ENCODE measurements at regions not wholly inside any gene's neighbourhood (a gene's known extent, or its start where the extent isn't known, plus 50 kb on each side); places are given as distances from the start of the nearest gene placed in this dataset.

DNA sequence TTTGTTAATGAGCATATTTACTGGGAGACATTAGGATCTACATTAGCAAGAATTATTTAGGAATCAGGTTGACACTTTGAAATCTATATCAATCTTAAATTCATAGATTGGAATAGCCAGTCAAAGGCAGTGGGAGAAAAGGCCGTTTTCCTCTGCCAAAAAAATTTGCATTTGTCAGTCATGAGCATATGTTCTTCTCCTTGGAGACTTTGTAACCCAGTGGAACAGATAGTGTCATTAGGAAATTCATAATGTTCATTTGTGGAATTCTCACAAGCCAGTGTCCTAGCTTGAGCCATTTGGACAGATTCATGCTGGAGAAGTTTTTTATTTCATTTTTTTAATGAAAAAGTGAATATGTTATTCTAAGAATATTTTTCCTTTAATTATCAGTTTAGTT lies 260.1 kb downstream of the OXSM start:
- TF ChIP-seq JUND (IDR thresholded peaks at IDR 0.05): no peak
- no peak for TF ChIP-seq NR2F2 (IDR thresholded peaks at IDR 0.05)
- TF ChIP-seq REST (IDR thresholded peaks at IDR 0.05): no peak
- TF ChIP-seq FOXA1 (IDR thresholded peaks at IDR 0.05): no peak
- WGBS: 31% methylated on average over 1 of the region's 1 CpG
- Histone ChIP-seq H3K9me3 (ENCODE audit: control insufficient read depth in 4 of 4, low read length in 3 of 4) (no peaks in the 10 kb centered on the region), H3K9ac (ENCODE audit: low read depth in 1 of 2, low read length in 2 of 2) (no peak overlapping the region), H3K4me3 (ENCODE audit: low read depth in 1 of 3, low read length in 3 of 3) (no peak overlapping the region), H3K27ac (ENCODE audit: low read depth in 1 of 2, low read length in 2 of 2) (no peak overlapping the region), H3K27me3 (ENCODE audit: control insufficient read depth in 4 of 4, insufficient read depth in 4 of 4, low read length in 3 of 4) (peaks cover 0 to 3% (median 0%) of the 10 kb centered on the region in 4 donors), H3K4me1 (ENCODE audit: control insufficient read depth in 4 of 4, insufficient read depth in 4 of 4, low read length in 3 of 4) (no peaks in the 10 kb centered on the region), H3K36me3 (ENCODE audit: control insufficient read depth in 4 of 4, insufficient read depth in 3 of 4, low read depth in 1 of 4, low read length in 3 of 4) (no peaks in the 10 kb centered on the region)
- no peak for DNase-seq (ENCODE audit: low spot score)

GRCh38 chr3:26050776-26051175 lies 260.9 kb downstream of the OXSM start:
- Histone ChIP-seq H3K36me3 (ENCODE audit: control insufficient read depth in 4 of 4, insufficient read depth in 3 of 4, low read depth in 1 of 4, low read length in 3 of 4) (no peaks in the 10 kb centered on the region), H3K27ac (ENCODE audit: low read depth in 1 of 2, low read length in 2 of 2) (no peak overlapping the region), H3K9ac (ENCODE audit: low read depth in 1 of 2, low read length in 2 of 2) (no peak overlapping the region), H3K4me3 (ENCODE audit: low read depth in 1 of 3, low read length in 3 of 3) (no peak overlapping the region), H3K27me3 (ENCODE audit: control insufficient read depth in 4 of 4, insufficient read depth in 4 of 4, low read length in 3 of 4) (peaks cover 0 to 3% (median 0%) of the 10 kb centered on the region in 4 donors), H3K4me1 (ENCODE audit: control insufficient read depth in 4 of 4, insufficient read depth in 4 of 4, low read length in 3 of 4) (no peaks in the 10 kb centered on the region), H3K9me3 (ENCODE audit: control insufficient read depth in 4 of 4, low read length in 3 of 4) (no peaks in the 10 kb centered on the region)
- 23% methylated on average over 1 of the region's 1 CpG for WGBS
- TF ChIP-seq TAF1 (conservative IDR thresholded peaks at IDR 0.05) (no peak), HNF4G (IDR thresholded peaks at IDR 0.05) (no peak), RXRA (IDR thresholded peaks at IDR 0.05) (no peak), FOXA1 (IDR thresholded peaks at IDR 0.05) (no peak), GABPA (IDR thresholded peaks at IDR 0.05 in 1 of 2, conservative IDR thresholded peaks at IDR 0.05 in 1 of 2) (no peak)
- no peak for DNase-seq (ENCODE audit: low spot score)

GRCh38 chr3:26058901-26059321 lies 269.0 kb downstream of the OXSM start:
- no peak overlapping the region for H3K27ac ChIP-seq (ENCODE audit: low read depth in 1 of 2, low read length in 2 of 2)
- H3K27me3 ChIP-seq (ENCODE audit: control insufficient read depth in 4 of 4, insufficient read depth in 4 of 4, low read length in 3 of 4): no peaks in the 10 kb centered on the region
- DNase-seq (ENCODE audit: low spot score): no peak
- H3K36me3 ChIP-seq (ENCODE audit: control insufficient read depth in 4 of 4, insufficient read depth in 3 of 4, low read depth in 1 of 4, low read length in 3 of 4): no peaks in the 10 kb centered on the region
- WGBS: 72% methylated on average over 4 of the region's 4 CpGs
- no peaks in the 10 kb centered on the region for H3K4me1 ChIP-seq (ENCODE audit: control insufficient read depth in 4 of 4, insufficient read depth in 4 of 4, low read length in 3 of 4)
- no peaks in the 10 kb centered on the region for H3K9me3 ChIP-seq (ENCODE audit: control insufficient read depth in 4 of 4, low read length in 3 of 4)
- TF ChIP-seq CTCF (IDR thresholded peaks at IDR 0.05; ENCODE audit: low read depth, low read length, missing input control) (no peak), REST (IDR thresholded peaks at IDR 0.05) (no peak), FOXA2 (IDR thresholded peaks at IDR 0.05) (no peak), HNF4G (IDR thresholded peaks at IDR 0.05) (no peak), JUND (IDR thresholded peaks at IDR 0.05) (no peak), ZBTB33 (IDR thresholded peaks at IDR 0.05) (no peak), YY1 (IDR thresholded peaks at IDR 0.05) (no peak), RXRA (IDR thresholded peaks at IDR 0.05) (no peak), GABPA (IDR thresholded peaks at IDR 0.05 in 1 of 2, conservative IDR thresholded peaks at IDR 0.05 in 1 of 2) (no peak), SP1 (IDR thresholded peaks at IDR 0.05) (no peak), RAD21 (IDR thresholded peaks at IDR 0.05) (no peak), MAX (IDR thresholded peaks at IDR 0.05) (no peak), FOXA1 (IDR thresholded peaks at IDR 0.05) (no peak), NR2F2 (IDR thresholded peaks at IDR 0.05) (no peak), TAF1 (conservative IDR thresholded peaks at IDR 0.05) (no peak)
- TF ChIP-seq, protein P1, sequence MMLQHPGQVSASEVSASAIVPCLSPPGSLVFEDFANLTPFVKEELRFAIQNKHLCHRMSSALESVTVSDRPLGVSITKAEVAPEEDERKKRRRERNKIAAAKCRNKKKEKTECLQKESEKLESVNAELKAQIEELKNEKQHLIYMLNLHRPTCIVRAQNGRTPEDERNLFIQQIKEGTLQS (IDR thresholded peaks at IDR 0.05): no peak
- no peak overlapping the region for H3K9ac ChIP-seq (ENCODE audit: low read depth in 1 of 2, low read length in 2 of 2)
- no peak overlapping the region for H3K4me3 ChIP-seq (ENCODE audit: low read depth in 1 of 3, low read length in 3 of 3)

Data from liver (tissue), 8 donors.